ENCODE measurements at regions not wholly inside any gene's neighbourhood (a gene's known extent, or its start where the extent isn't known, plus 50 kb on each side); places are given as distances from the start of the nearest gene placed in this dataset.

- no peak for TF ChIP-seq SMAD2 (IDR thresholded peaks at IDR 0.05; ENCODE audit: low read depth, low read length)
- TF ChIP-seq SP1 (CRISPR knock-in tag; IDR thresholded peaks at IDR 0.05): no peak
- no peak for TF ChIP-seq ZMIZ1 (IDR thresholded peaks at IDR 0.05; ENCODE audit: low read depth in 2 of 2, low read length in 2 of 2)
- no peak for TF ChIP-seq CTCF (IDR thresholded peaks at IDR 0.05 in 2 of 3, conservative IDR thresholded peaks at IDR 0.05 in 1 of 3; ENCODE audit: insufficient read depth in 2 of 3, low read depth in 1 of 3, low read length in 3 of 3)
- TF ChIP-seq REST (IDR thresholded peaks at IDR 0.05; ENCODE audit: borderline replicate concordance): no peak
- no peak for TF ChIP-seq REST (CRISPR knock-in tag; IDR thresholded peaks at IDR 0.05; ENCODE audit: low read depth)
- no peak for TF ChIP-seq ZBTB17 (CRISPR knock-in tag; IDR thresholded peaks at IDR 0.05)
- no peak for TF ChIP-seq SMAD3 (CRISPR knock-in tag; conservative IDR thresholded peaks at IDR 0.05)
- no peak for TF ChIP-seq SMC3 (conservative IDR thresholded peaks at IDR 0.05; ENCODE audit: insufficient read depth, low read depth, low read length)
- no peak for TF ChIP-seq ZNF445 (CRISPR knock-in tag; IDR thresholded peaks at IDR 0.05; ENCODE audit: low read depth)
- no peak for TF ChIP-seq RCOR1 (IDR thresholded peaks at IDR 0.05; ENCODE audit: borderline replicate concordance in 1 of 2, low read depth in 2 of 2, low read length in 2 of 2)
- TF ChIP-seq JUNB (CRISPR knock-in tag; conservative IDR thresholded peaks at IDR 0.05): no peak
- TF ChIP-seq TEAD4 (IDR thresholded peaks at IDR 0.05; ENCODE audit: low read length): no peak
- TF ChIP-seq TEAD4 (CRISPR knock-in tag; IDR thresholded peaks at IDR 0.05; ENCODE audit: borderline replicate concordance): no peak
These were observed 75.4 kb upstream of the KCNG1 start for GRCh38 chr20:51098284-51098810.

All from K562 (cell line).